SK-N-SH (cell line): ENCODE measurements at regions not wholly inside any gene's neighbourhood (a gene's known extent, or its start where the extent isn't known, plus 50 kb on each side); places are given as distances from the start of the nearest gene placed in this dataset.

Experiments used
- RAD21 ChIP-seq: IDR thresholded peaks from 2 replicates; pipeline ENCODE4 v1.6.1; 2012; ENCODE audit warnings: mild to moderate bottlenecking, low read length
- RXRA ChIP-seq: IDR thresholded peaks from 2 replicates; pipeline ENCODE4 v1.4.0; 2012; ENCODE audit warnings: low read depth, mild to moderate bottlenecking, borderline replicate concordance
- TF ChIP-seq, protein P1 (sequence below): fragments of 200-600 bp; sonication (generic); IDR thresholded peaks from 2 replicates; pipeline ENCODE4 v1.6.1; 2017; ENCODE audit warnings: antibody characterized with exemption, mild to moderate bottlenecking, moderate library complexity

DNA sequence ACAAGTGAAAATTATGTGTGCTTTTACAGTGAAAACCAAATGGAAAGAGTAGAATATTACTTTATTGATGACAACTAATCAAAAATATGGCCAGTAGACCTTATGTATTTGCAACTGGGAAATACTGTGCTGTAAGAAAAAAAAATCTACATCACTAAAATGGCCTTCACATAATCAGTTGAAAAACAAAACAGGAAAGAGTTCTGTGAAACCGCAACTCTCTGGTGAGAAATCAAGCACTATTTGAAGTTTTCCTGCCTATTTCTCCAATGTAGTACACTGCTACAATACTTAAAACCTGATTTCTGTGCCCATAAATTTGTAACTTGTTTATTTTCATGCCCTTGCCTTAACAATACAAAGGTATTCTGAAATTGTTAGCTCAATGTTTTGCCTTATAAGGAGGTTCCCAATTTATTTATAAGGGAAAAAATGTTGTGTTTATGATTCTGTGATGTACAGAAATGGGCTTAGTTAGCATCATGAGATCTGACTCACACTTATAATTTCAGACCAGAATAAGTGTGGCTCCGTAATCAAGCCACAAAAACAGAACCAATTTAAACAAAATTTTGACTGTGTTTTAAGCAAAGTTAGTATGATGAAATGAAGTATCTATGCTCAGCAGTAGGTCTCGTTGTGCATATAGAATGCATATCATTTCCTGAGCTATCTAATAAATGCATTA lies 147.1 kb downstream of the FAT4 start:
- TF ChIP-seq RXRA = no peak
- TF ChIP-seq, protein P1, sequence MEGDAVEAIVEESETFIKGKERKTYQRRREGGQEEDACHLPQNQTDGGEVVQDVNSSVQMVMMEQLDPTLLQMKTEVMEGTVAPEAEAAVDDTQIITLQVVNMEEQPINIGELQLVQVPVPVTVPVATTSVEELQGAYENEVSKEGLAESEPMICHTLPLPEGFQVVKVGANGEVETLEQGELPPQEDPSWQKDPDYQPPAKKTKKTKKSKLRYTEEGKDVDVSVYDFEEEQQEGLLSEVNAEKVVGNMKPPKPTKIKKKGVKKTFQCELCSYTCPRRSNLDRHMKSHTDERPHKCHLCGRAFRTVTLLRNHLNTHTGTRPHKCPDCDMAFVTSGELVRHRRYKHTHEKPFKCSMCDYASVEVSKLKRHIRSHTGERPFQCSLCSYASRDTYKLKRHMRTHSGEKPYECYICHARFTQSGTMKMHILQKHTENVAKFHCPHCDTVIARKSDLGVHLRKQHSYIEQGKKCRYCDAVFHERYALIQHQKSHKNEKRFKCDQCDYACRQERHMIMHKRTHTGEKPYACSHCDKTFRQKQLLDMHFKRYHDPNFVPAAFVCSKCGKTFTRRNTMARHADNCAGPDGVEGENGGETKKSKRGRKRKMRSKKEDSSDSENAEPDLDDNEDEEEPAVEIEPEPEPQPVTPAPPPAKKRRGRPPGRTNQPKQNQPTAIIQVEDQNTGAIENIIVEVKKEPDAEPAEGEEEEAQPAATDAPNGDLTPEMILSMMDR = no peak
- TF ChIP-seq RAD21 = no peak
